B cell (primary cell): ENCODE measurements at regions not wholly inside any gene's neighbourhood (a gene's known extent, or its start where the extent isn't known, plus 50 kb on each side); places are given as distances from the start of the nearest gene placed in this dataset.

Experiments
- CTCF ChIP-seq: fragments of 200-600 bp; IDR thresholded peaks from one replicate; pipeline ENCODE4 v1.8.0; 2022; ENCODE audit warnings: antibody characterized with exemption, mild to moderate bottlenecking
- EZH2 ChIP-seq: IDR thresholded peaks from 2 replicates; pipeline ENCODE4 v1.6.1; 2012; ENCODE audit warnings: borderline replicate concordance, low read depth, mild to moderate bottlenecking, moderate library complexity, low read length; ENCODE audit not compliant: insufficient read depth, poor library complexity, severe bottlenecking

GRCh38 chr4:164701665-164702064, 52.3 kb upstream of the SMIM31 start:
- no peak for TF ChIP-seq CTCF
- TF ChIP-seq EZH2: no peak
